HG03565 (cell line): ENCODE measurements at regions not wholly inside any gene's neighbourhood (a gene's known extent, or its start where the extent isn't known, plus 50 kb on each side); places are given as distances from the start of the nearest gene placed in this dataset.

ENCODE experiments used
- ATAC-seq: cut with Tn5 transposase; IDR thresholded peaks from one replicate; pipeline ENCODE4 v1.9.1; 2021; ENCODE audit warnings: mild to moderate bottlenecking, moderate library complexity; ENCODE audit not compliant: unreplicated experiment

GRCh38 chr12:29086325-29087271 lies 62.5 kb upstream of the FAR2 start:
- ATAC-seq = no peak

- ATAC-seq = no peak
These were observed 60.4 kb upstream of the FAR2 start for GRCh38 chr12:29088611-29089219.
